ENCODE measurements at regions not wholly inside any gene's neighbourhood (a gene's known extent, or its start where the extent isn't known, plus 50 kb on each side); places are given as distances from the start of the nearest gene placed in this dataset.
A peak's percentile ranks its signal among the peaks of the same experiment; 100 is the strongest.

- Mint-ChIP-seq H3K4me1 (ENCODE audit: low read depth) (no peaks in the 10 kb centered on the region), H3K9me3 (no peaks in the 10 kb centered on the region), H3K4me3 (no peak overlapping the region), H3K27me3 (peaks cover 2% of the 10 kb centered on the region), H3K36me3 (ENCODE audit: low read depth) (no peaks in the 10 kb centered on the region), H3K27ac (no peak overlapping the region)
- intact Hi-C loops (cut with micrococcal nuclease), result no loop called here
These were observed 256.2 kb downstream of the BCOR start for GRCh38 chrX:39841604-39842003.

- Mint-ChIP-seq H3K36me3 (ENCODE audit: low read depth) (no peaks in the 10 kb centered on the region), H3K4me3 (no peak overlapping the region), H3K27me3 (peaks cover 3% of the 10 kb centered on the region), H3K27ac (no peak overlapping the region), H3K4me1 (ENCODE audit: low read depth) (no peaks in the 10 kb centered on the region), H3K9me3 (no peaks in the 10 kb centered on the region)
- intact Hi-C loops (cut with micrococcal nuclease), result no loop called here
These were observed 255.3 kb downstream of the BCOR start for GRCh38 chrX:39842281-39842973.

- intact Hi-C loops (cut with micrococcal nuclease), result no loop called here
- Mint-ChIP-seq H3K27me3 (peaks cover 3% of the 10 kb centered on the region), H3K9me3 (no peaks in the 10 kb centered on the region), H3K4me3 (no peak overlapping the region), H3K36me3 (ENCODE audit: low read depth) (no peaks in the 10 kb centered on the region), H3K27ac (no peak overlapping the region), H3K4me1 (ENCODE audit: low read depth) (no peaks in the 10 kb centered on the region)
These were observed 254.4 kb downstream of the BCOR start for GRCh38 chrX:39843318-39843717.

- peaks cover 5% of the 10 kb centered on the region for H3K27me3 Mint-ChIP-seq
- H3K4me1 Mint-ChIP-seq (ENCODE audit: low read depth), result peaks cover 5% of the 10 kb centered on the region
- H3K27ac Mint-ChIP-seq, result no peak overlapping the region
- H3K4me3 Mint-ChIP-seq, result no peak overlapping the region
- intact Hi-C loops (cut with micrococcal nuclease), result no loop called here
- no peaks in the 10 kb centered on the region for H3K36me3 Mint-ChIP-seq (ENCODE audit: low read depth)
- no peaks in the 10 kb centered on the region for H3K9me3 Mint-ChIP-seq
These were observed 252.5 kb downstream of the BCOR start for GRCh38 chrX:39845233-39845632.

- Mint-ChIP-seq H3K4me3 (no peak overlapping the region), H3K27ac (no peak overlapping the region), H3K9me3 (no peaks in the 10 kb centered on the region), H3K27me3 (peaks cover 4% of the 10 kb centered on the region), H3K36me3 (ENCODE audit: low read depth) (no peaks in the 10 kb centered on the region), H3K4me1 (ENCODE audit: low read depth) (peaks cover 15% of the 10 kb centered on the region)
- intact Hi-C loops (cut with micrococcal nuclease), result no loop called here
These were observed 251.3 kb downstream of the BCOR start for GRCh38 chrX:39846460-39846859.

- no peaks in the 10 kb centered on the region for H3K36me3 Mint-ChIP-seq (ENCODE audit: low read depth)
- no peak overlapping the region for H3K27ac Mint-ChIP-seq
- H3K27me3 Mint-ChIP-seq, result peaks cover 4% of the 10 kb centered on the region
- intact Hi-C loops (cut with micrococcal nuclease), result no loop called here
- peaks cover 25% of the 10 kb centered on the region for H3K4me1 Mint-ChIP-seq (ENCODE audit: low read depth)
- H3K4me3 Mint-ChIP-seq, result no peak overlapping the region
- H3K9me3 Mint-ChIP-seq, result no peaks in the 10 kb centered on the region
These were observed 249.5 kb downstream of the BCOR start for GRCh38 chrX:39848243-39848642.

GRCh38 chrX:39848900-39849299 is 248.9 kb downstream of the BCOR start:
- H3K4me3 Mint-ChIP-seq, result no peak overlapping the region
- H3K9me3 Mint-ChIP-seq, result no peaks in the 10 kb centered on the region
- H3K4me1 Mint-ChIP-seq (ENCODE audit: low read depth), result peaks cover 32% of the 10 kb centered on the region
- intact Hi-C loops (cut with micrococcal nuclease), result no loop called here
- H3K36me3 Mint-ChIP-seq (ENCODE audit: low read depth), result no peaks in the 10 kb centered on the region
- H3K27ac Mint-ChIP-seq, result no peak overlapping the region
- H3K27me3 Mint-ChIP-seq, result peaks cover 4% of the 10 kb centered on the region

- intact Hi-C loops (cut with micrococcal nuclease), result loop anchor here (10.0 kb wide), 1 partner anchor 55 kb away; no protein-coding TSS in a partner anchor
These were observed 247.5 kb downstream of the BCOR start for GRCh38 chrX:39850209-39850608.

GRCh38 chrX:39850630-39851152 is 247.1 kb downstream of the BCOR start:
- Mint-ChIP-seq H3K9me3 (no peaks in the 10 kb centered on the region), H3K27me3 (peaks cover 4% of the 10 kb centered on the region), H3K36me3 (ENCODE audit: low read depth) (no peaks in the 10 kb centered on the region), H3K4me3 (no peak overlapping the region), H3K27ac (no peak overlapping the region), H3K4me1 (ENCODE audit: low read depth) (peaks cover 50% of the 10 kb centered on the region)
- intact Hi-C loops (cut with micrococcal nuclease), result loop anchor here (10.0 kb wide), 1 partner anchor 54 kb away; no protein-coding TSS in a partner anchor

More at GRCh38 chrX:39850209-39850608, 247.5 kb downstream of the BCOR start:
- H3K4me1 Mint-ChIP-seq (ENCODE audit: low read depth), result peaks cover 45% of the 10 kb centered on the region
- no peak overlapping the region for H3K4me3 Mint-ChIP-seq
- no peaks in the 10 kb centered on the region for H3K9me3 Mint-ChIP-seq
- peaks cover 4% of the 10 kb centered on the region for H3K27me3 Mint-ChIP-seq
- H3K36me3 Mint-ChIP-seq (ENCODE audit: low read depth), result no peaks in the 10 kb centered on the region
- H3K27ac Mint-ChIP-seq, result no peak overlapping the region

- Mint-ChIP-seq H3K36me3 (ENCODE audit: low read depth) (no peaks in the 10 kb centered on the region), H3K4me3 (no peak overlapping the region), H3K9me3 (no peaks in the 10 kb centered on the region), H3K4me1 (ENCODE audit: low read depth) (peaks cover 61% of the 10 kb centered on the region), H3K27ac (no peak overlapping the region), H3K27me3 (peaks cover 4% of the 10 kb centered on the region)
- intact Hi-C loops (cut with micrococcal nuclease), result loop anchor here (10.0 kb wide), 1 partner anchor 53 kb away; no protein-coding TSS in a partner anchor
These were observed 245.9 kb downstream of the BCOR start for GRCh38 chrX:39851745-39852455.

- intact Hi-C loops (cut with micrococcal nuclease), result loop anchor here (10.0 kb wide), 1 partner anchor 52 kb away; no protein-coding TSS in a partner anchor
- no peak overlapping the region for H3K4me3 Mint-ChIP-seq
These were observed 245.3 kb downstream of the BCOR start for GRCh38 chrX:39852491-39852890.

GRCh38 chrX:39853417-39854030 is 244.2 kb downstream of the BCOR start:
- peak overlapping the region; percentile 18 for H3K27ac Mint-ChIP-seq
- H3K27me3 Mint-ChIP-seq, result peaks cover 2% of the 10 kb centered on the region
- no peaks in the 10 kb centered on the region for H3K36me3 Mint-ChIP-seq (ENCODE audit: low read depth)
- no peak overlapping the region for H3K4me3 Mint-ChIP-seq
- H3K9me3 Mint-ChIP-seq, result no peaks in the 10 kb centered on the region
- intact Hi-C loops (cut with micrococcal nuclease), result loop anchor here (10.0 kb wide), 1 partner anchor 51 kb away; no protein-coding TSS in a partner anchor
- peaks cover 62% of the 10 kb centered on the region for H3K4me1 Mint-ChIP-seq (ENCODE audit: low read depth)

More at GRCh38 chrX:39852491-39852890, 245.3 kb downstream of the BCOR start:
- Mint-ChIP-seq H3K27me3 (peaks cover 2% of the 10 kb centered on the region), H3K4me1 (ENCODE audit: low read depth) (peaks cover 62% of the 10 kb centered on the region), H3K27ac (no peak overlapping the region), H3K9me3 (no peaks in the 10 kb centered on the region), H3K36me3 (ENCODE audit: low read depth) (no peaks in the 10 kb centered on the region)

- intact Hi-C loops (cut with micrococcal nuclease), result loop anchor here (10.0 kb wide), 1 partner anchor 50 kb away; no protein-coding TSS in a partner anchor
- Mint-ChIP-seq H3K36me3 (ENCODE audit: low read depth) (no peaks in the 10 kb centered on the region), H3K27ac (peak overlapping the region; percentile 77), H3K4me3 (peak overlapping the region; percentile 23), H3K4me1 (ENCODE audit: low read depth) (peaks cover 58% of the 10 kb centered on the region), H3K9me3 (no peaks in the 10 kb centered on the region), H3K27me3 (no peaks in the 10 kb centered on the region)
These were observed 242.7 kb downstream of the BCOR start for GRCh38 chrX:39854772-39855747.
